Stimulated activated naive CD4-positive, alpha-beta T cell (primary cell): ENCODE measurements at regions not wholly inside any gene's neighbourhood (a gene's known extent, or its start where the extent isn't known, plus 50 kb on each side); places are given as distances from the start of the nearest gene placed in this dataset.

ENCODE experiments used
- DNase-seq, 6 experiments: peaks; one replicate each; lab custom pipeline; 2025; lab: John Stamatoyannopoulos, UW

DNA sequence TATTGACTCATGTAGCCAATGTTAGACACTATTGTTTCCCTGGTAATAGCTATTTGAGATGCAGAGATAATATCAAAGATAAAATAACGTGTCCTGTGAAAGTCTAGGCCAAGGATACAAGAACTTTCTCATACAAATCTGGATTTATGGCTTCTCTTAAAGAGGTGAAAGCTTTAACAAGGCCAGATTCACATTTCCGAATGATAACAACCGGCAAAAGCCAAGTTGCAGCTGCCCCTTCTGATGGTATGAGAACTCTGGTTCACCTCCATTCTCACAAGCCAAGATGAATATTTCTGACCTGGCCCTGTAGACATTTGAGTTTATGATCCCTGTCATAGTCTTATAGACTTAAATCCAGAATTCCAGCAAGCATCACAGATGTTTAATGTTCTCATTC, 230.4 kb upstream of the ZC3H12C start:
- DNase-seq: no peak

DNA sequence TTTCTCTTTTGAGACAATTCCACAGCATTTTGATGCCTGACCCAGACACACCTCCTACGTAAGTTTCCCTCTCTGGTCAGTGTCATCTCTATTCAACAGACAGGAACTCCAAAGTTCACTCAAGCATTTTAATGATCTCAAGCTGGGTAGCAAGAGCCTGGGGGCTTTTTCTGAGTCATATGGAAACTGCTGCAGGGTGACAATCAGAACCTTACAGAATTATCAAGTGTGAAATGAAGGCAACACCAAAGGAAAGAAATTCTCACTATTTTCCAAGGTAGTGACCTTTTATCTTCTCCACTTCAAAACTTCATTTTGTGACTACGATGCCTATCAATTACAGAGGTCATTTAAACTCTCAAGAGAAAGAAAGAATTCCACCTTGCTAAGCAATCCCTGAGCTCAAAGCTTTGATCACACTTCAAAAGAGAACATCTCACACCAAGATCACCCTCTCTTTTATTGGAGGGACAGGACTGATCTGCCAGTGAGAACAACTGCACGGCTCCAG, 229.0 kb upstream of the ZC3H12C start:
- DNase-seq: no peak

DNA sequence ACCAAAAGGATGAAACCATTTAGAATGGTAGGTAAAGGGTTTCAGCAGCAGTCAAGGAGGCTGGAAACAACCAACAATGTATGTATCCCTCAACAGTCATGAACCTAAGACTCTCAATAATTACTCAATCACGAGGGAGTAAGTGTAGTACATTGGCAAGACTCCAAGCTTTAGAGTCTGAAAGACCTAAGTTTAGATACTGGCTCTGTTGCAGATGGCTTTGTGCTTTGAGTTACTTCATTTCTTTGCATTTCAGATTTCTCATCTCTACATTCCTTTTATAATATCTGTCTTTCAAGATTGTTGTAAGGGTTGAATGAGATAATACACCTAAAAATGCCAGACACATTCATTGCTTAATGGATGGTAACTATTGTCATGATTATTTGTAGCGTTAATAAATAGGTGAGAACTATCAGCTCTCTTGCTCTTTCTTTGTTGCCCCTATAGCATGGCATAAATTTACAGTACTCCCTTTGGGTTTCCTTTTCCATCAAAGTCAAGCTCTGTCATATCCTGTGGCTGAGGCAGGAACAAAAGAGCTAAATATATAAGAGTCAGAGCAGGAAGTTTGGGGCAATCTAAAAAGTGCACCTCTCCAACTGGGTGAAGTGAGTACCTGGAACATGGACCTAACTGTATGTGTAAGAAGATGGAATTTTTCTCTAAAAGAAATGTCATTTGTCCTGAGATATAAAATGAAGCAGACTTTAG, 228.2 kb upstream of the ZC3H12C start:
- DNase-seq: no peak

DNA sequence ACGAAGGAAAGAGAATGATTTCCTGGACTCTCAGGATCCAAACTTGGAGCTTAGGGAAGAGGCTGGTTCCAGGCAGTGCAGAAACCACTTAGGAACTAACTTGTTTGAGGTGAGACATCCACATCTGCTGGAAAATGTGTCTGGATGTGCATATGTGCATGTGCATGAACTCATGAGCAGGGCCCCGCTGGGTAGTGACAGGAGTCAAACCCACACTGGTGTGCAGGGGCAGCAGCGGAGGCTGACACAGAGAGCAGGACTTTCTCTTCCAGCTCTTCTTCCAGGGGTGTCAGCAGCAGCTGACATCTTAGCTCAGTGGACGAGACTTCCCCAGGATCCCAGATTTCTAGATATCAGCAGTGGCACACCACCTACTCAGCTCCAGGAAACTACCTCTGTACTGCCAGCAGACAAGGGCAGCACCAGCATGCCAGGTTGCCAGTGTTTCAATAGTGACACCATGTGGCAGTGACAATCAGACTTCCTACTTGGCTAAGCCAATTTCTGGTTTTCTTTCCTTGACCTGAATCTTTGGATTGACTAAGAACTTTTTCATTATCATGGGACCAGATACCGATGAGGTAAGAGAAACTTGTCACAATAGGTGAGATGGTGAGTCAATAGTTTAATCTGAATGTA, 227.5 kb upstream of the ZC3H12C start:
- DNase-seq: no peak

DNA sequence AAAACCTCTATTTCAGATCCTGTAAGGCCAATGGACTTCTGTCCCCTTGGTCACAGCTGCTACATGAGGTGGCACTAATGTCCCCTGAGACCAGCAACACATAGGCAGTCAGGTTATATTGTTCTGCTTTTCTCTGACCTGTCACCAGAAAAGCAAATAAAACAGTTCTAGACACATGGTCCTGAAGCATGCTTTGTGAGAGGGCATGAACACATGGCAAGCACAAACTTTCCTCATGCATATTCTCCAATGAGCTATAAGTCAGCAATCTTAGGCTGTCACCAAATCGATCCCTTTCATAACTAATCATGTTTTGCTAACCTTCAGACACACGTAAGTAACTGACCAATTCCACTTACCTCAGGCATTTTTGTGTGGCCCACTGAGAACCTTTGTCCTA, 225.4 kb upstream of the ZC3H12C start:
- DNase-seq: no peak

DNA sequence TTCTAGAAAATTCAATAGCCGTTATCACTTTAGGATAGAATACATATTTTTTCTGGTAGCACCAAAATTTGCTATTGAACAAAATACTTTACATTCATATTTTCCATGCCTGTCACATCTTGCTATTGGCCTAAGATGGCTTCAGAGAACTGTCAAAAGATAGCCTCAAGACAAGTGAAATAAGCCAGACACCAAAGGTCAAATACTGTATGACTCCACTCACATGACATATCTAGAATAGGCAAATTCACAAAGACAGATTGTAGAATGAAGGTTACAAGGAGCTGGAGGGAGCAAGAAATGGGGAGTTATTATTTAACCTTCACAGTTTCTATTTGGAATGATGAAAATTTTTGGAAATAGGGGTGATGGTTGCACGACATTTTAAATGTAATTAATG, 223.7 kb upstream of the ZC3H12C start:
- DNase-seq: no peak

DNA sequence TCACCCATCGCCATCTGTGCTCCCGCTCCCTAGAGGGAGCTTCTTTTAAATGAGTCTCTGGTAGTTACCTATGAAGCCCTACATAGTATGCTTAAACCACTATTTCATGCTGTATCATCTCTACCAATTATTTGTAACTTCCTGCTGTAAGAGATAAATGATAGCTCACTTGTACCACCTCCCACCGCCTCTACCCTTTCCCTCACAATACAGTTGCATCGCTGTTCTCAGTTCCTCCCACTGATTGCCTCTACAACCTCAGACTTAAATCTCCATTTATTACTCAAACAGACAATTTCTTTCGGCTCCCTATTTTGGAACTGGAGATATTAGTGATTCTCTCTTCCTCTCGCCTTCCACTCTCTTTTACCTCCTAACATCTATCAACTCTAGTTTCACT, 222.9 kb upstream of the ZC3H12C start:
- DNase-seq: no peak

DNA sequence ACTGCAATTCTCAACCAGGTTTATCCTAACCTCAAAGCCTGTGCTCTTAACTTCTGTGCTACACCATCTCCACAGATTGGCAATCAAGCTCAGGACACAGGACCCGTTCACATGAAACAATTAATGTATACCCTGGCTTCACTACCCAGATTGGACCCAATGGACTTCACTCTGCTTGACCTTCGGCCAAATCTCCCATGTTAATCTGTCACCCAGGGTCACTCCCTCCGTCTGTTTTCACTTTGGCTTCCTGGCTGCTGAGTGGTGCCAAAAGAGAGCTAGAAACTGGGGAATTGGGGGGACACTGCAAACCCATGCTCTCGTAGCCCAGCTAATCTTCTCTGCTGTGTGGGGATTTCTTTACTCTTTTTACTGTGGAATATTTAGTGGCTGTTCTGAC, 216.1 kb upstream of the ZC3H12C start:
- no peak for DNase-seq

DNA sequence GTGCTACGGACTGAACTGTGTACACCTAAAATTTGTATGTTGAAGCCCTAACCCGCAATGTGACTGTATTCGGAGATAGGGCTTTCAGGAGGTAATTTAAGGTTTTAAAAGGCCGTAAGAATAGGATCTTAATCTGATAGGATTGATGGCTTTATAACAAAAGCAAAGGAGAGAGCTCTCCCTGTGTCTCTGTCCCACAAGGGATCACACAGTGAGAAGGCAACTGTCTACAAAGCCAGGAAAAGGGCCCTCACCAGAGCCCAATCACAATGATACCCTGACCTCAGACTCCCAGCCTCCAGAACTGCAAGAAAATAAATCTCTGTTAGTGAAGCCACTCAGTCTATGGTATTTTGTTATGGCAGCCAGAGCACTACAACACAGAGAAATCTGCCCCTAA, 208.7 kb upstream of the ZC3H12C start:
- DNase-seq: no peak

DNA sequence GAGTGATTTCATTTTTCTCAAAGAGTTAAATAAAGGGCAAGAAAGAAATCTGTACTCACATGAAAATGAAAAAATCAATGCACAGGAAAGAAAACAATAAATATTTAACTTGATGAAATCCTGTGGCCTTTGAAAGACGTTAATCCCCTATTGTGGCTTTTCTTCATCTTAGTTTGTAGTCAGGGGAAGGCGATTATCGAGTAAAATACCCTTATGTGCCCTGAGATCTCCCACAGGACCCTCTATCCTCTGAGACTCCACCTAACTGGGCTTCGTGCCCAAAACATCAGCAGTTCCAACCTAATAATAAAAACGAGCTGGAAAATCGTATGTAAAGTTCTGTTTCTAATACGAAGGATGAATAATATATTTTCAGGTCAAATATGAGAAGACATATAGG, 208.2 kb upstream of the ZC3H12C start:
- no peak for DNase-seq

DNA sequence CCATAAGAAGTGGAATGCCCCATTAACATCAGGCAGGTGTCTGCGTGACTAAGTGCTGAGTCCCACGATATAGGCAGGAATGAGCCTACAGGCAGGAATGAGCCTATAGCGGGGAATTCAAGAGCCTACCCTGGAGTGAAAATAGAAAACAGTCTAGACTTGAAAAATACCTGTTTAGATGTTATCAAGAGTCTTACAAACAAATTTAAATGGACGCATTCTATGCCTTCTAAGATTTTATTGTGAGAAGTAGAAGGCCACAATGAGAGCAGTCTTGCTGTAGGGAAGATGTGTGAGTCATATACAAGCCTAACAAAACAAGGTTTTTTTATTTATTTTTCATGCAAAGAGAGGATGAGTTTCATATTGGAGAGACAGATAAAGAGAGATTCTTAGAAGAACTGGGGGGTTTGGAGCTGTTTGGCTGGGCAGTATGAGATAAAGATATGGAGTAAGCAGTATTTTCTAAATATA, 200.8 kb upstream of the ZC3H12C start:
- DNase-seq: no peak

DNA sequence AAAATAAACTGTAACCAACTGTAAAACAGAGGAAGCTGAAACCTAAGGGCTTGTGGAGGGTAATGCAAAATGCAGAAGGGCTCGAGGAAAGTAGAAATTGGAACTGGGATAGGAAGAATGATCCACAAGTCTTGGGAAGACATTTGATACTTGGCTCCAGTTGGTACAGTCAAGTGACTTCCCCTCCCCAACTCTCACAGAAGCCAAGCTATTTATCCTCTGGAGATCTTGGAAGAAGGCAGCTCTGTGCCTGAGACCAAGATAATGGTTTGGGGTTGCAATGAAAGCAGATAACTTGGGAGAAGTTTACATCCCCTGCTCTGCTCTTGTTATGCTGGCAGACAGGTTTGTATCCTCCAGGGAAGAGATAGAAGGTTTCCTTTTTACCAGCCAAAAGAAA, 198.9 kb upstream of the ZC3H12C start:
- no peak for DNase-seq

DNA sequence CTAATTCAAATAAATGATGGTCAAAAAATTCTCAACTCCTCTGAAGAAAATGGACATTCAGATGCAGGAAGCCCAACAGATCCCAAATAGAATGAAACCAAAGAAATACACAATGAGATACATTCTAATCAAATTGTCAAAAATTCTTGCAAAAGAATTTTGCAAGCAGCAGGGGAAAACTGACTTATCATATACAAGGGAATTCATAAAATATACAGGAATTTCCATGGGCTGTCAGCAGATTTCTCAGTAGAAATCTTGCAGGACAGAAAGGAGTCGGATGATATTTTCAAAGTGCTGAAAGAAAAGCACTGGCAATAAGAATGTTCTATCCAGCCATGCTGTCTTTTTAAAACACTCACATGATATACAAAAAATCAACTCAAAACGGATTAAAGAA, 194.6 kb upstream of the ZC3H12C start:
- no peak for DNase-seq

DNA sequence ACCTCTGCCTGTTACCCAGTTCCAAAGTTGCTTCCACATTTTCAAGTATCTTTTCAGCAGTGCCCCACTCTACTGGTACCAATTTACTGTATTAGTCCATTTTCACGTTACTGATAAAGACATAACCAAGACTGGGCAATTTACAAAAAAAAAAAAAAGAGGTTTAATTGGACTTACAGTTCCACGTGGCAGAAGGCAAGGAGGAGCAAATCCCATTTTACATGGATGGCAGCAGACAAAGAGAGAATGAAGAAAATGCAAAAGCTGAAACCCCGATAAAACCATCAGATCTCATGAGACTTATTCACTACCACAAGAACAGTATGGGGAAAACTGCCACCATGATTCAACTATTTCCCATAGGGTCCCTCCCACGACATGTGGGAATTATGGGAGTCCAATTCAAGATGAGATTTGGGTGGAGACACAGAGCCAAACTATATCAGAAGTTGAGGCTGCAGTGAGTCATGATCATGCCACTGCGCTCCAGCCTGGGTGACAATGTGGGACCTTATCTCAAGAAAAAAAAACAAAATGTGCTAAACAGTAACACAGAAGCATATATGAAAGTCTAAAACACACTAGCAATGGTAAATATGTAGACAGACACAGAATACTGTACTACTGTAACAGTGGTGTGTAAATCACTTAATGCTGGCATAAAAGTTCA, 190.3 kb upstream of the ZC3H12C start:
- no peak for DNase-seq

DNA sequence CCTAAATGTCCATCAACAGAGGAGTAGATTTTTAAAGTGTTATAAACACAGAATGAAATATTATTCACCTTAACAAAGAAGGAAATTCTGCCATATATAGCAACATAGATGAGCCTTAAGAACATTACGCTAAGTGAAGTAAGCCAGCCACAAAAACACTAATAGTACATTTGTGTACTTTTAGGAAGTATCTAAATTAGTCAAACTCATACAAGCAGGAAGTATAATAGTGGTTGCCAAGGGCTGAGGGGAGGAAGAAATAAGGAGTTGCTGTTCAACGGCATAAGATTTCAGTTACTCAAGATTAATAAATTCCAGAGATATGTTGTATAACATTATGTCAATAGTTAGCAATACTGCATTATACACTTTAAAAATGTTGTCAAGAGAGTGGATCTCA, 181.7 kb upstream of the ZC3H12C start:
- no peak for DNase-seq

DNA sequence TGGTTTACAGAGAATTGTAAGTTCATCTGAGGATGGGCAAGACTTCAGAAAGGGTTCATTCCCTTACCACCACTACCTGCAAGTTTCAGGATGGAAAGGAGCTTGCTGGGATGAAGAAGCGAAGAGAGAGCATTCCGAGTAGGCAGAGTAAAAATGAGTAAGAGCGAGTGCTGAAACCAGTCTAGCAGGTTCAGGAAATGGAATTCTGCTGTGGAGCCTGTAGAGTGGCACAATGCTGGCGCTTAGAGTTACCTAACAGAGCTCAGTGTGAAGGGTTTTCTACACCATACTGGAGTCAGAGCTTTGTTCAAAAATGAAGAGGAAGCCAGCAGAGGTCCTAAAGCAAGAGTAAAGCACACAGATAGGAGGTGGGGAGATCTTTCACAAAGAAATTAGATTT, 179.2 kb upstream of the ZC3H12C start:
- DNase-seq: no peak

DNA sequence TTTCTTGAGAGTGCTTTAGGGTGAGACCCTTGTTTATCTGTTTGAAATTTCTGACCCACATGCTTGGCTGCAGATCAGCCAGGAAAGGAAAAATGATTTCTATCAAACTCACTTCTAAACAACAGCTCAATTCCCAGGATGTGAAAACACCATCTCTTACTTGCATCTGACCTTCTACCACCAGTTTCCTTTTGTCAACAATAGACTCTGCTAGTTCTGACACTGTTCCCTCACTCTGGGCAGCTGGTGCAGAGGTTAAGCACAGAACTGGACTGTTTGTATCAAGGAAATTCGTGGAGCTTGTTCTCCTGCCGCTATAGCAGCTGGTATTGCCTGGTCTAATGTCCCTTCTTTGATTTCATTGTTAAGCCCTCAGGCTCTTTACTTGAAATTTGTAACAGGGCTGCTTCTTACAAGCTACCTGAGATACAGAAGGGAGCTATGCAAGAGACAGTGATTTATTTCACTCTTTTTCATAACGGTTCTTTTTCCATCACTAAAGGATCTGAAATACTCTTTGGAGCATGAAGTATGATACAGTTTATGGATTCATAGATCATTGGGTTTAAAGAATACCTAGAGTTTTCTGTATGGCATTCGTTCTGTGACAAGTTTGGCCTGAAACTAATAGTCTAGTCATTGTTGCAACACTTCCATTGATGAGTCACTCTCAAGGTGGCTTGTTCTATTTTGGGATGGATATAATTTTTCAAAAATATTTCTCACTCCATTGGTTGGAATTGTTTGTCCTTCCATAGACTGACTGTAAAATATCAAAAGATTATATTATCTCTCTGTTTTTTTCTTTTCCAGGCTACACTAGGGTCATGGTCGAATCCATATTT, 178.2 kb upstream of the ZC3H12C start:
- DNase-seq: no peak

DNA sequence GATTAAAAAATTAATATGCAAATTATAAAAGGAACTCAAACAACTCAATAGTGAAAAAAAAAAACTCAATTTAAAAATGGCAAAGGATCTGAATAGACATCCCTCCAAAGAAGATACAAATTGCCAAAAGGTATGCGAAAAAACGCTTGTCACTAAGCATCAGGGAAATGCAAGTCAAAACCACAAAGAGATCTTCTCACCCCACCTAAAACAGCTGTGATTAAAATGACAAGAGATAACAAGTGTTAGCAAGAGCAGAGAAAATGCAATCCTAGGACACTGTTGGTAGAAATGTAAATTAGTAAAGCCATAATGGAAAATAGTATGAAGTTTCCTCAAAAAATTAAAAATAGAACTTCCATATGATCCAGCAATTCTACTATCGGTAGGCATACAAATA, 166.3 kb upstream of the ZC3H12C start:
- no peak for DNase-seq

DNA sequence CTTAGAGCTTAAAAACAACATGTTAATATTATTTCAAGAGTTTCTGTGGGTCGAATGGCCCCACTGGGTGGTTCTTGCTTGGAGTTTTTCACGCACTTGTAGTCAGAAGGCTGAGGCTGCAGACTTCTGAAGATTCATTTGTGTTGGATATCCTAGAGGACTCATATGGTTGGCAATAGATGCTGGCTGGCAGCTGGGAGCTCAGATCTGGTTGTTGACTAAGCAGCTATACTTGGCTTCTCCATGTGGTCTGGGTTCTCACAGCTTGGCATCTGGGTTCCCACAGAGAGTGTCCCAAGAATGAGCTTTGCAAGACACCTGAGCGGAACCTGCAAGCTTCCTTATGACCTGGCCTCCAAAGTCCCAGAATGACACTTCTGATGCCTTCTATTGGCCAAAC, 163.9 kb upstream of the ZC3H12C start:
- DNase-seq: no peak

DNA sequence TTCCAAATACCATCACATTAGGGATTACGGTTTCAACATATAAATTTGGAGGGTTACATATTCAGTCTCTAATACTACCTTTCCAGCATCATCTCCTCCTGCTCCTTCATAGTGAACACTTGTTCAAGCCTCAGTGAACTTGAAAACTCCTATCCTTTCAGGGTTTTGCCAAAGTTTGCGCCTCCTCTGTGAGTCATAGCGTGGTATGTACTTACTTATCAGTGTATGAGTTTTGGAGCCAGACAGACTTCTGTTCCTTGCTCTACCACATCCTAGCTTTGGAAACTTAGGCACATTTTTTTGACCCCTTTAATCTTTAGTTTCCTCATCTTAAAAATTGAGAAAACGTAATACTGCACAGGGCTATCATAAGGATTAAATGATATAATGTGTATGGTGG, 160.1 kb upstream of the ZC3H12C start:
- no peak for DNase-seq

DNA sequence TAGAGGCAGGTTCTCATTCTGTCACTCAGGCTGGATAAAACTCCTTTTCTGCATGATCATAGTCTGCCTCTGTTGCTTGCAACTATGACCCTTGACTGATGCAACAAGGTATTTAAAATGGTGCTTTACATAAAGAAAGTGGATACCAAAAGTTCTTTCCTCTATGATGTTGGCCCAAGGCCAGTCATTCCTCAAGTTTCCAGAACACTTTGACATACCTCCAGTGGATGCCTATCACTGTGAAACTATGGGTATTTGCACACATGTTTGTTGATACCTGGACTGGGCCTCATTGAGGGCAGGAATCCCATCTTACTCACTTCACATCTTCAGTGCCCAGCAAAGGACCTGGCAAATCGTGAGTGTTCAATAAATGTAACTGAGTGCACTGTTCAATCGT, 159.0 kb upstream of the ZC3H12C start:
- DNase-seq: no peak

DNA sequence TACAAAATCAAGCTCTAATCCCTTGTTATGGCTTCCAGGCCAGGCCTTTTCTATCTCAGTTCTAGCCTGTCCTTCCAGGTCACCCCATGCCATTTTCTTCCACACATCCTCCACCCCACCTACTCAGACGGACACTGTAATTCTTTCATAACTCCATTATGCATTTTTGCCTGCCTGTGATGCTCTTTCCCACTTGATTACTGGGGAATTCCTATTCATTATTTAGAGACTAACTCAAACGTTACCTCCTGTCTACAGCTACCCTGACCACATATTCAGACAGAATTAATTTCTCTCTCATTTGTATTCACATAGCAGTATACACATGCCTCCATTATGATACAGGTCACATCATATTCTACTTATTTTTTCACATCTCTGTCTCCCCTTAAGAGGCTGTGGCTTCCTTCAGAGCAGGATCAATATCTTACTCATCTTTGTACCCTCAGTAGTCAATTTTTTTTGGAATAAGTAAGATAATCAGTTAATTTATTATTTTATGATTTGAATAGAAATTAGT, 156.5 kb upstream of the ZC3H12C start:
- no peak for DNase-seq
